Activated CD4-positive, alpha-beta T cell treated with anti-CD3 and anti-CD28 coated beads for 24 hours (primary cell): ENCODE measurements at regions not wholly inside any gene's neighbourhood (a gene's known extent, or its start where the extent isn't known, plus 50 kb on each side); places are given as distances from the start of the nearest gene placed in this dataset.

Source experiments
- DNase-seq, 2 donors: peaks; one replicate each; pipeline ENCODE4 v3.0.0-alpha.2; 2020; ENCODE audit warnings: low read depth in 2 of 2

GRCh38 chr3:28947751-28948150 lies 333.1 kb upstream of the RBMS3 start:
- DNase-seq = no peak

DNA sequence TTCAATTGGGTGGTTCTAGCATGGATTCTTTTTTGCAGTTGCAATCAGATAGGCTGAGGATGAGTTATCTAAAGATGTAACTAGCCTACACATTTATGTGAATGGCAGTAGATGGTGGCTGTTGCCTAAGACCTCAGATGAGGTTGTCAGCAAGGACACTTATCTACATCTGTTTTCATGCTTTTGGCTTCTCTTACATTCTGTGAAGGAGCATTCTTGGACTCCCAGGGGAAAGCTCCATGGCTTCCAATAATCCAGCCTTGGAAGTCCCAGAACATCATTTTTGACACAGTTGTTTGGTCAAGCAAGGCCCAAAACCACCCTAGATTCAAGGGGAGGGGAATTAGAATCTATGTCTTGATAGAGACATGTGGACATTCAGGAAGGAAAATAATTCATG lies 332.2 kb upstream of the RBMS3 start:
- DNase-seq = no peak

DNA sequence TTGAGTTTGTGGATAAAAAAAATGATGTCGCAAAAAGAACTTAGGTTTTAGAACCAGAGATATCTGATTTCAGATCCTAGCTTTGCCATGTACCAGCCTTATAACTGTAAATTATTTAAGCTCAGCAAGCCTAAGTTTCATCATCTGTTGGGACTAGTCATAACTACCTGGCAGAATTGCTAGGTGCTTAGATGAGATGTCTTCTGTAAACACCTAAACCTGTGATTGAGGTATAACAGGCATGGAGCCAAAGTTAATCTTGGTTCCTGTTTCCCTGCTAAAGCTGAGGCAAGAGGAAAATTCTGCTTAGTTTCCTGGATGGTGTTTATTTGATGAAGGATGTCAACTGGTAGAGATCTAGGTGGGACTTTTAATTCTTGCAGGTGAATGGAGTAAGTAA lies 331.3 kb upstream of the RBMS3 start:
- DNase-seq = no peak

DNA sequence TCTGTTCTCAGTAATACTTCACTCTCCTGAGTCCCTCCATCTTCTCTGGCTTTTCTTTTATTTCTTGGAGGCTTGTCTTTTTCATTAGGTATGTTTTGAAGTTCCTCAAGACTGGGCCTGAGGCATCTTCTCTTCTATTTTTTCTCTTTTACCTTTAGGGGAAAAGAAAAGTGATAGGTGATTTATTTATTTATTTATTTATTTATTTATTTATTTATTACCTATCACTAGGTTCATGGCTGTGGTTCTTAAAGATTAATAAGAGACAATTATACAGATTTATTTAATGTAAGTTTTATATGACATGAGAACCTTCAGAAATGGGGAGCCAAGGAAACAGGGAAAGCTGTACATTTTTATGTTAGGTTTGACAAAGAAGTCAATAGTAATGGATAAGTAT lies 330.3 kb upstream of the RBMS3 start:
- DNase-seq = no peak

- no peak for DNase-seq
Measured at GRCh38 chr3:28951772-28952556, 328.9 kb upstream of the RBMS3 start.

GRCh38 chr3:28958656-28959055 lies 322.2 kb upstream of the RBMS3 start:
- DNase-seq = no peak

GRCh38 chr3:28971156-28971555 lies 309.7 kb upstream of the RBMS3 start:
- DNase-seq = no peak

DNA sequence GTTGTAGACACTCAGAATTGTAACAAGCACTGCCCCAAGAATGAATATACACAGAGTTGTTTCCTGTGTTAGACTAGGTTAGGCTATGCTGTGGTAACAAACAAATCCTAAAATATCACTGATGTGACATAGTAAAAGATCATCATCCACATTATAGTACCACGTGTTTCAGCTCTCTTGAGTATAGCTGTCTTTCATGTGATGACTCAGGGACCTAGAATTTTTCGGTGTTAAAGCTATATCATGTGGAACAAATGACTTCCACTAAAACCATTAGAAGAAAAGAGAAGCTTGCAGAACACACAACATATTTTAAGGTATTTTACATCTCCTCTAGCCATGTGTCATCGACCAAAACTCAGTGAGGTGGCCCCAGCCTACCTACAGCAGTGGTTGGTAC lies 307.9 kb upstream of the RBMS3 start:
- DNase-seq = no peak

GRCh38 chr3:28973609-28974008 lies 307.3 kb upstream of the RBMS3 start:
- no peak for DNase-seq

DNA sequence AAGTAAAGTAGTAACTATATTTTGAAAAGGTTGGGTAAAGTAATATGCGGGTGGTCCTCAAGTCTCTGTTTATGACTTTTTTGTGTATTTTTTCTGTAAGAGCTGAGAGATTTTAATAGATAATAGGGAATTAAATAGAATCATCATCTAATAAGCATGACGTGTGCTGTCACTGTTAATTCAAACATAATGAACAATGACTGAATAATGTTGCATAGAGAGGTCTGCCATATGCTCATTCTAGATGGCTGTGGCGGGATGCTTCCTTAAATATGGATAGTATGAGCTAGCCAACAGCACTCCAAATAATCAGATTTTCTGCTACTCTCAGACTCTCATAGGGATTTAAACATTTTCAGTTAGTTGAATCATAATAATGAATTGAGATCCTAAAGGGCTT lies 302.8 kb upstream of the RBMS3 start:
- DNase-seq = no peak

GRCh38 chr3:28980131-28980530 lies 300.7 kb upstream of the RBMS3 start:
- no peak for DNase-seq

DNA sequence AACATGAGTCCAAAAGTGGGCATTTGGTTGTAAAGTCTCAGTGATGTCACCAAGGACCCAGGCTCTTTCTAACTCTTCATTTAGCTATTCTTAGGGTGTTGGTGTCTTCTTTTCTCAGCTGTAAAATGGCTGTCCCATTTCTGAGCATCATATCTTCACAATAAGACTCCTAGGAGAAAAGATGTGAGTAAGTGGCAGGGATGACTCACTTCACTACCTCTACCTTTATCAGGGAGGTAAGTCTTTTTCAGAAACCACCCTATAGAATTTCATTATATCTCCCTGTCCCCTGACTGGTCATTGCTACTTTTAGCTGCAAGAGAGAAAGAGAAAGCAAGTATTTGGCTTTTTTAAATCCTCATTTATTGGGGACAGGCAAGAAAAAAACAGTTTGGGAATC lies 300.2 kb upstream of the RBMS3 start:
- no peak for DNase-seq

DNA sequence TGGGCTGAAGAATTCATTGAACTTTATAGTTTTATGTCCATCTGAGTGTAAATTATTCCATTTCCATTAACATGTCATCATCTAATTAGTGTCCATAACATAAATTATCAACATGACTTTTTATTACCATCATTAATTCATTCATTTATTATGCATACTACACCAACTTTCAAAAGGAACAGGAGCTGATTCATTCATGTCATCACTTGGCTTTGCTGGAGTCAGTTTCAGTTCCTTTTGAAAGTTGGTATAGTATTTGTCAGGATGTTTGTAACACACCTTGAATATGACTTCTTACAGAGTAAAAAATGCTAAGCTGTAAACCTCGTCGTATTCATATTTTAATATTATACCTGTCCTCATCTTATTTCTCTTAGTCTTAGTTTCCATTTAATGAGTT lies 298.0 kb upstream of the RBMS3 start:
- DNase-seq = no peak

GRCh38 chr3:28986922-28987321 lies 293.9 kb upstream of the RBMS3 start:
- no peak for DNase-seq

DNA sequence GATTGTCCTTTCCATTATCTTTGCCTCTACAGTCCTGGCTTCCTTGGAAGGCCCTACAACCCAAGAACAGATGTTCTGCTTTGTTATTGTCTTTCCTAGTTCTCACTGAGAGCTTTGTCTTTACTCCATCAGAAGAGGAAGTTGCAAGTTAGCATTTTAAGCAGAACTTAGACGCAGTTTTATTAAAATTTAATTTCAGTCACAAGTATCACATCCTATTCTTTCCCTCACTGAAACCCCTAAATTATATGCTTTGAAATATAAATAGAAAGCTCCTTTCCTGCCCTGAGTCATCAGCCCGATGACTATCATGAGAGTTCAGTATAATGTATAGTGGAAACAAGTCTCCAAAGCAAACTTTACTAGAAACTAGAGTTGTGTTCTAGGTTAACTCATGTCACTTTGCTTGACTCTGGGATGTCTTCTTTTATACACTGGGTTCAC lies 291.2 kb upstream of the RBMS3 start:
- no peak for DNase-seq

DNA sequence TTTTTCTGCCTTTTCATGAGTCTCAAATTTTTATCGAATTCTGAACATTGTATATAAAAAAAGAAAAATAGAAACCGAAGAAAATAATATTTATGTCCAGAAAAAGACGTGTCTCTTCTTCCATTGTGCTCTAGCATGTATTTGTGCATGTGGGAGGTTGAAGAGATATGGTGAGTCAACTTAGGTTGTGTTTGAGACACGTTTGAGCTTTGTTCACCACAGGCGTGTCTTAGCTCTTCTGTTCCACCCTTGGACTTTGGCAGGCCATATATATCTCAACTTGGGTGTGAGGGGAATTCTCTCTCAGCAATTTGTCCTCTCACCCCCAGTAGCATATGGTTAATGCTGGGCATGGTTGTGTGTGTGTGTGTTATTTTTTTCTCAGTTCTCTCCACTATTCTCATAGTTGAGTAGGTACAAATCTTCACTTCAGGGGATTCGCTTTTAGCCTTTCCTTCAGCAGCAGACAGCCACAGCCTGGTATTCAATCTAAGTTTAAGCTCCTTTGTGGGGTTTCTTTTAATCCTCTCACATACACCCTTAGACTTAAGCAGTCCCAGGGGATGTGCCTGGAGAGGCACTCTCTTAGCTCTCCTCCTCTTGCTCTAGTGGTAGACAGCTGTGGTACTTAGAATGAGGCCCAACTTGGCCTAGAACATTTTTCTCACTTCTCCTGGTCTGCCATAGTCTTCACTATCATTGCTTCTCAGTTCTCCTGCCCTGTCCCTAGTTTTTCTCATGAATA lies 286.5 kb upstream of the RBMS3 start:
- DNase-seq = no peak

GRCh38 chr3:29004885-29005599 lies 275.8 kb upstream of the RBMS3 start:
- DNase-seq = no peak

DNA sequence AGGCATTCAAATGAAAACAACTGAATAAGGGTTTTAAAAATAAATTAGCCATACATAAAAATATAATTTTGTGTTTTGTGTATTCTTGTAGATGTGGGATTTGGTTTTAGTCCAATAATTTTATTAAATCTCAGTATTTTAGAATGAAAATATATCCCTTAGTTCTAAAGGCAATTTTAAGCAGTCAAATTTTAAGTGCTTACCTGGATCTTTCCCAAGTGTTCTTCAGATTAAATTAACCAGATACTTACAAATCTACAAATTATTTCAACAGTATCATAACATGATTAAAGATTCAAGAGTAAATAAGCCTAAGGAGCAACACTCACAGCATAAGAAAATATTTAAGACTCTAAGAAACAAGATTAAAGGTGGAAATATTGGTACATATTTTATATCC lies 275.0 kb upstream of the RBMS3 start:
- no peak for DNase-seq

DNA sequence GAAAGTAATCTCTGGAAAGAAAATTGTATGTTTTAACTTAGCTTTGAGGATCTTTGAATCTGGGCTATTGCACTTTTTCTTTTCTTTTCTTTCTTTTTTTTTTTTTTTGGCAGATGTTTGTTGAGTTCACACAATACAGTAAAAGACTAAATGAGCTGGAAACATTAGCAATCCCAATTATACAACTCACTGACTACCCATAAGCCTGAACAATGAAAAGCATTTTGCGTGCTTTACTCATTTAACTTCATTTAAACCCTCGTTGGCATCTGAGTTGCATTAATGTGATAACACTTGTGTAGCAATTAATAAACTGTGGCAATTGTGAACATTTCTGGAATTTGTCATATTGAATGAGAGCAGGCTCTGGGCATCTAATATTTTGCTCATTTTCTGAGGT lies 269.4 kb upstream of the RBMS3 start:
- DNase-seq = no peak

DNA sequence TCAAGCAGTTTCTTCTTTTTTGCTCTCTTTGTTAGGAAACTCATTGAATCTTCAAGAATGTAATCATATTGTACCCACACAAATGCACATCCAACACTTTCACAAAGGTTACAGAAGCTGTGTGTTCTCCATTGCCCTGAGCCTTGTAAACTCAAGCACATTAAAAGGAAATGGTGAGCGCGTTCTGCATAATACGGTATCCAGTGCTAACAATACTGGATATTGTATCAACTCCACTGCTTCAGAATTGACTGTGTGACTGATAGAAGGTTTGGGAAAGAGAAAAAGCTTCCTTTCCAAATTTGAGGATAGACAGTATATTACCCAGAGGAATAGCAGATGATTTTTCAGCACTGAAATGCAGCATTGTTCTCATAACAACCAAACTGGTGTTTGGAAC lies 268.9 kb upstream of the RBMS3 start:
- no peak for DNase-seq

GRCh38 chr3:29022976-29023375 lies 257.9 kb upstream of the RBMS3 start:
- DNase-seq = no peak

GRCh38 chr3:29026286-29026685 lies 254.6 kb upstream of the RBMS3 start:
- DNase-seq = no peak

- DNase-seq = no peak
Measured at GRCh38 chr3:29026959-29027358, 253.9 kb upstream of the RBMS3 start.
